ENCODE measurements at regions not wholly inside any gene's neighbourhood (a gene's known extent, or its start where the extent isn't known, plus 50 kb on each side); places are given as distances from the start of the nearest gene placed in this dataset.

GRCh38 chr3:150273396-150273795 lies 134.7 kb upstream of the TSC22D2 start (continued):
- TF ChIP-seq KDM1A (IDR thresholded peaks at IDR 0.05; ENCODE audit: low read depth) (no peak), ZFP36 (IDR thresholded peaks at IDR 0.05; ENCODE audit: borderline replicate concordance, partially characterized antibody) (no peak), RFX5 (IDR thresholded peaks at IDR 0.05) (no peak), BCL3 (IDR thresholded peaks at IDR 0.05) (no peak), ATOH8 (CRISPR knock-in tag; IDR thresholded peaks at IDR 0.05; ENCODE audit: low read depth) (no peak), CBX8 (IDR thresholded peaks at IDR 0.05) (no peak), JUN (IDR thresholded peaks at IDR 0.05) (no peak), HMGXB4 (CRISPR knock-in tag; IDR thresholded peaks at IDR 0.05; ENCODE audit: borderline replicate concordance) (no peak)

GRCh38 chr3:150271591-150271960 lies 136.5 kb upstream of the TSC22D2 start:
- POLR2A ChIA-PET = no interaction called here
- TF ChIP-seq MAFK (IDR thresholded peaks at IDR 0.05; ENCODE audit: partially characterized antibody) = no peak
- no peak for TF ChIP-seq MAX (IDR thresholded peaks at IDR 0.05)
- TF ChIP-seq KDM1A (IDR thresholded peaks at IDR 0.05; ENCODE audit: low read depth) = no peak
- no peak for TF ChIP-seq HES2 (IDR thresholded peaks at IDR 0.05)
- TF ChIP-seq ATOH8 (CRISPR knock-in tag; IDR thresholded peaks at IDR 0.05; ENCODE audit: low read depth) = no peak
- no peak for TF ChIP-seq EHF (CRISPR knock-in tag; IDR thresholded peaks at IDR 0.05)
- TF ChIP-seq CHD2 (IDR thresholded peaks at IDR 0.05; ENCODE audit: low read length, partially characterized antibody) = no peak
- TF ChIP-seq ELK1 (IDR thresholded peaks at IDR 0.05; ENCODE audit: low read depth, low read length) = no peak
- no peak for TF ChIP-seq HOXA7 (CRISPR knock-in tag; IDR thresholded peaks at IDR 0.05)
- TF ChIP-seq HDAC2 (IDR thresholded peaks at IDR 0.05) = no peak
- TF ChIP-seq ZC3H11A (IDR thresholded peaks at IDR 0.05) = no peak
- no peak for TF ChIP-seq JUN (IDR thresholded peaks at IDR 0.05)
- no peak for TF ChIP-seq BHLHE40 (IDR thresholded peaks at IDR 0.05; ENCODE audit: low read depth, low read length)
- no peak for TF ChIP-seq USF2 (IDR thresholded peaks at IDR 0.05)
- no peak for TF ChIP-seq RAD21 (conservative IDR thresholded peaks at IDR 0.05 in 1 of 2, IDR thresholded peaks at IDR 0.05 in 1 of 2)
- no peak for TF ChIP-seq POLR2AphosphoS2 (conservative IDR thresholded peaks at IDR 0.05; ENCODE audit: low read length)

More at GRCh38 chr3:150271591-150271960, 136.5 kb upstream of the TSC22D2 start:
- CTCF ChIA-PET = interaction anchor here (2.3 kb wide), 1 partner anchor 15 kb away, joined by 9 read pairs; no protein-coding TSS in a partner anchor
- Histone ChIP-seq H3K9me3 (no peaks in the 10 kb centered on the region), H3K4me2 (no peak overlapping the region), H3K4me1 (peaks cover 15% of the 10 kb centered on the region), H3K27ac (no peak overlapping the region), H3K4me3 (no peak overlapping the region)
- no peak for DNase-seq (ENCODE audit: low read depth in 1 of 2, low spot score in 1 of 2)
- ATAC-seq = no peak
- FAIRE-seq = no peak

Measured in A549 (cell line).